ENCODE measurements at regions not wholly inside any gene's neighbourhood (a gene's known extent, or its start where the extent isn't known, plus 50 kb on each side); places are given as distances from the start of the nearest gene placed in this dataset.

DNA sequence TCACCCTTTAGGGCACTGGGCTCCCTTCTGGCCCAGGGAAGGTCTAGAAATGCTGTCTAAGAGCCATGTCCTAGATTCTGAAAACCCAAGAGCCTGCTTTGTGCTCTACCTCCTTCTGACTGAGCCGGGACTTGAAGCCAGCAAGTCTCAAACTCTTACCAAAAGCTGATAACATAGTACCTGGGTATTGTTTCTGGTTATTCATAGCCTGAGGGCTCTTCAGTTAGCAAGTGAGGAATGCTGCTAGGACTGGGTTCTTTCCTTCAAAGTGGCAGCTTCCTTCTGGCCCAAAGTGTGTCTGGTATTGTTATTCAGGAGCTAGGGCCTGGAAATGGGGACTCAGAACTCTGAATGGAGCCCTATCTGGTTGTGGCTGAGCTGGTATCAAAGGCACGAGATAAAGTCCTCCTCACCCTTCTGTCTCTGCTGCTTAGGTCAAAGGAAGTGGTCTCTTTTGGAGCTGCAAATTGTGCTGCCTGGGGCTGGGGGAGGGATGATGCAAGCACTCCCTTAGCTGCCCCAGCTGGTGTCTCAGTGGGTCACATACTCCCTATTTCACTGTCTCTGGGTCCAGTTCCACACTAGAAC is 696.0 kb upstream of the CCDC179 start:
- no peak for DNase-seq
- ChIA-PET CTCF (interaction anchor here (0.9 to 3.4 kb wide), 5 partner anchors 11 to 442 kb away, joined by 3 to 13 read pairs (median 4); no protein-coding TSS in a partner anchor), POLR2A (no interaction called here)

DNA sequence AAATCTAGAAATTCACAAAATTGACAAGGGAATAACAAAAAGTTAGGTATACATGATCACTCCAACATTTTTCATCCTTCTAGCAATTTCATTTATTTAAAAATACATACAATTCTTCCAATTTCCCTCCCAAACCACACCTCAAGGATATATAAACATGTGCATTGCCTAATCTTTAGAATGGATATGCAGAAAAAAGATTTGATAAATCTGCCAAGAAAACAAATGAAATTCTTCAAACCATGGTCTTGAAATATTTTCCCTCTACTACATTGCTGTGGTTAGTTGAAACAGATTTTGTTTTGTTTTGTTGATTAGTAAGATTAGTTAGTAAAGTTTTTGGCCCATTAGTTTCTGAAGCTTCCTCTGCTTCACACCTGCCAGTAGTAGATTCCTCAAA is 703.3 kb upstream of the CCDC179 start:
- ChIA-PET CTCF (no interaction called here), POLR2A (no interaction called here)
- H3K9me3 ChIP-seq (ENCODE audit: control extremely low read depth in 1 of 5, control insufficient read depth in 4 of 5, insufficient read depth in 2 of 5, low read depth in 1 of 5, low read length in 4 of 5): no peaks in the 10 kb centered on the region
- H3K36me3 ChIP-seq (ENCODE audit: control insufficient read depth in 4 of 4, insufficient read depth in 4 of 4, low read length in 3 of 4): no peaks in the 10 kb centered on the region
- H3K4me3 ChIP-seq (ENCODE audit: control insufficient read depth in 1 of 7, extremely low read depth in 1 of 7, insufficient read depth in 4 of 7, low read depth in 2 of 7, low read length in 6 of 7): no peak overlapping the region
- H3K27ac ChIP-seq (ENCODE audit: insufficient read depth in 1 of 2, low read depth in 1 of 2, low read length in 2 of 2, poor library complexity in 1 of 2, severe bottlenecking in 2 of 2): no peak overlapping the region
- H3K4me1 ChIP-seq (ENCODE audit: control extremely low read depth in 1 of 4, control insufficient read depth in 4 of 4, insufficient read depth in 4 of 4, low read length in 3 of 4): peaks cover 0 to 2% (median 0%) of the 10 kb centered on the region in 4 experiments
- H3K27me3 ChIP-seq (replicated peaks in 2 of 5; ENCODE audit: control insufficient read depth in 4 of 5, insufficient read depth in 5 of 5, low read length in 4 of 5): no peaks in the 10 kb centered on the region
- DNase-seq: no peak

More for the DNA sequence above, 696.0 kb upstream of the CCDC179 start:
- H3K4me3 ChIP-seq (ENCODE audit: control insufficient read depth in 1 of 7, extremely low read depth in 1 of 7, insufficient read depth in 4 of 7, low read depth in 2 of 7, low read length in 6 of 7): no peak overlapping the region
- 100% methylated on average over 1 of the region's 2 CpGs for WGBS (ENCODE audit: insufficient coverage)
- H3K36me3 ChIP-seq (ENCODE audit: control insufficient read depth in 4 of 4, insufficient read depth in 4 of 4, low read length in 3 of 4): no peaks in the 10 kb centered on the region
- no peaks in the 10 kb centered on the region for H3K9me3 ChIP-seq (ENCODE audit: control extremely low read depth in 1 of 5, control insufficient read depth in 4 of 5, insufficient read depth in 2 of 5, low read depth in 1 of 5, low read length in 4 of 5)
- H3K4me1 ChIP-seq (ENCODE audit: control extremely low read depth in 1 of 4, control insufficient read depth in 4 of 4, insufficient read depth in 4 of 4, low read length in 3 of 4): no peaks in the 10 kb centered on the region
- H3K27me3 ChIP-seq (replicated peaks in 2 of 5; ENCODE audit: control insufficient read depth in 4 of 5, insufficient read depth in 5 of 5, low read length in 4 of 5): no peaks in the 10 kb centered on the region
- H3K27ac ChIP-seq (ENCODE audit: insufficient read depth in 1 of 2, low read depth in 1 of 2, low read length in 2 of 2, poor library complexity in 1 of 2, severe bottlenecking in 2 of 2): no peak overlapping the region

DNA sequence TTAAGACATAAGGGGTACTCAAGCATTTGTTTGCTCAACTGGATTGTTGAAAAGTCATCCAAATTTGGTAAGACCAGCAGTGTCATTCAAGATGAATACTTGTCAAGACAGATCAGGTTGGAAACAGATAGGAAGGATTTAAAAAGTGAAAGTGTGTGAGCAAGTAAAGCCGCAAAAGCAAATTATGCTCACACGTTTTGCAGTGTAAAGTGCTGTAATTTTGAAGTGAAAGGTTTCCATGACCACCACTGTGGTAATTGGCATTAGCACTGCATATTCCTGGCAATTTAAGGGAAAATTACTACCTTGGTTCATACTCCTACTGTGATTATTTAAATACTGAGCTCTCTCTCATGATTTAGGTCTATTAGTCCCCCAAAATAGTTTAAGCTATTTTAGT is 704.1 kb upstream of the CCDC179 start:
- 95% methylated on average over 2 of the region's 2 CpGs for WGBS (ENCODE audit: insufficient coverage)
- Histone ChIP-seq H3K27me3 (replicated peaks in 2 of 5; ENCODE audit: control insufficient read depth in 4 of 5, insufficient read depth in 5 of 5, low read length in 4 of 5) (no peaks in the 10 kb centered on the region), H3K4me1 (ENCODE audit: control extremely low read depth in 1 of 4, control insufficient read depth in 4 of 4, insufficient read depth in 4 of 4, low read length in 3 of 4) (peaks cover 0 to 7% (median 2%) of the 10 kb centered on the region in 4 experiments), H3K9me3 (ENCODE audit: control extremely low read depth in 1 of 5, control insufficient read depth in 4 of 5, insufficient read depth in 2 of 5, low read depth in 1 of 5, low read length in 4 of 5) (no peaks in the 10 kb centered on the region), H3K27ac (ENCODE audit: insufficient read depth in 1 of 2, low read depth in 1 of 2, low read length in 2 of 2, poor library complexity in 1 of 2, severe bottlenecking in 2 of 2) (no peak overlapping the region), H3K4me3 (ENCODE audit: control insufficient read depth in 1 of 7, extremely low read depth in 1 of 7, insufficient read depth in 4 of 7, low read depth in 2 of 7, low read length in 6 of 7) (no peak overlapping the region), H3K36me3 (ENCODE audit: control insufficient read depth in 4 of 4, insufficient read depth in 4 of 4, low read length in 3 of 4) (no peaks in the 10 kb centered on the region)
- DNase-seq: no peak
- ChIA-PET POLR2A (no interaction called here), CTCF (no interaction called here)

DNA sequence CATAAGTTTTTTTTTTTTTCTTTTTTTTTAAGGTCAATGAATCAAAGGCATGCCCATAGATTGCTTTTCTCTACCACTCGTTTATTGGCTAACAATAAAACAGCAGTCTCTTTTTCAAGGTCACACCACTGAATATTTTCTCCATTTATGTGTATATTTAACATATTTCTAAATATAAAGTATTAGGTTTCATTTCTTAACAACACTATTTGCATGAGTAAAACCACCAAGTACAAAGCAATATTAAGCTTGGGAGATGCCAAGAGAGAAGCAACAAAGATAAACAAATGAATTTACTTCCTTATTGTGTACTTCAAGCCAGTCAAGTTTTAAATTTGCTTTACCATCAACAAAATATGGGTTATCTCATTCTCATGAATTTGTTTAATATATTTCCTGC is 708.9 kb upstream of the CCDC179 start:
- Histone ChIP-seq H3K4me1 (ENCODE audit: control extremely low read depth in 1 of 4, control insufficient read depth in 4 of 4, insufficient read depth in 4 of 4, low read length in 3 of 4) (peaks cover 0 to 8% (median 4%) of the 10 kb centered on the region in 4 experiments), H3K36me3 (ENCODE audit: control insufficient read depth in 4 of 4, insufficient read depth in 4 of 4, low read length in 3 of 4) (no peaks in the 10 kb centered on the region), H3K9me3 (ENCODE audit: control extremely low read depth in 1 of 5, control insufficient read depth in 4 of 5, insufficient read depth in 2 of 5, low read depth in 1 of 5, low read length in 4 of 5) (no peaks in the 10 kb centered on the region), H3K27ac (ENCODE audit: insufficient read depth in 1 of 2, low read depth in 1 of 2, low read length in 2 of 2, poor library complexity in 1 of 2, severe bottlenecking in 2 of 2) (peak overlapping the region in 1 of 2 experiments; percentile 58), H3K27me3 (replicated peaks in 2 of 5; ENCODE audit: control insufficient read depth in 4 of 5, insufficient read depth in 5 of 5, low read length in 4 of 5) (no peaks in the 10 kb centered on the region), H3K4me3 (ENCODE audit: control insufficient read depth in 1 of 7, extremely low read depth in 1 of 7, insufficient read depth in 4 of 7, low read depth in 2 of 7, low read length in 6 of 7) (no peak overlapping the region)
- ChIA-PET POLR2A (no interaction called here), CTCF (interaction anchor here (0.7 to 1.4 kb wide), 2 partner anchors 13 to 962 kb away, joined by 3 to 4 read pairs; no protein-coding TSS in a partner anchor)
- no CpG with 5 or more reads among the region's 1 CpG for WGBS (ENCODE audit: insufficient coverage)
- no peak for DNase-seq

DNA sequence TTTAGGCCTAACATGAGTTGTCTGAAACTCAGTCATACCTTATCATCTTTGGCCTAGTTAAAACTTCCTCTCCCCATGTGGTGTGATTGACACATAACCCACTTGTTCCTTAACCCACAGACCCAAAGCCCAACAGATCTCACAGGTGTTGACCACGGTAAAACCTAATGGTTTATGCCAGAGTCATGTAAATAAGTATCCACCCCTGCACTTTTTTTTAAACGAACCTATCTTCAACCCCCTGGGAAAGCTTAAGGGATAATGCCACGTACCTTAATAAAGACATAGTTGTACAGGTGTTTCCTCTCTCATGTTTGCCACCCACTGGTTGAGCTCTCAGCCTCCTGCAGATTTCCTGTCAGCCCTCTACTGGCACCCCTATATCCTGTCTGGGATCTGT is 709.3 kb upstream of the CCDC179 start:
- H3K4me3 ChIP-seq (ENCODE audit: control insufficient read depth in 1 of 7, extremely low read depth in 1 of 7, insufficient read depth in 4 of 7, low read depth in 2 of 7, low read length in 6 of 7): no peak overlapping the region
- no peaks in the 10 kb centered on the region for H3K36me3 ChIP-seq (ENCODE audit: control insufficient read depth in 4 of 4, insufficient read depth in 4 of 4, low read length in 3 of 4)
- H3K27ac ChIP-seq (ENCODE audit: insufficient read depth in 1 of 2, low read depth in 1 of 2, low read length in 2 of 2, poor library complexity in 1 of 2, severe bottlenecking in 2 of 2): peak overlapping the region in 1 of 2 experiments; percentile 58
- H3K4me1 ChIP-seq (ENCODE audit: control extremely low read depth in 1 of 4, control insufficient read depth in 4 of 4, insufficient read depth in 4 of 4, low read length in 3 of 4): peaks cover 0 to 8% (median 4%) of the 10 kb centered on the region in 4 experiments
- DNase-seq: peak in 2 of 3 donors; percentile 79 to 91
- H3K9me3 ChIP-seq (ENCODE audit: control extremely low read depth in 1 of 5, control insufficient read depth in 4 of 5, insufficient read depth in 2 of 5, low read depth in 1 of 5, low read length in 4 of 5): no peaks in the 10 kb centered on the region
- CTCF ChIA-PET: interaction anchor here (1.4 kb wide), 1 partner anchor 13 kb away, joined by 4 read pairs; no protein-coding TSS in a partner anchor
- H3K27me3 ChIP-seq (replicated peaks in 2 of 5; ENCODE audit: control insufficient read depth in 4 of 5, insufficient read depth in 5 of 5, low read length in 4 of 5): no peaks in the 10 kb centered on the region
- 7% methylated on average over 3 of the region's 3 CpGs for WGBS (ENCODE audit: insufficient coverage)
- POLR2A ChIA-PET: no interaction called here

DNA sequence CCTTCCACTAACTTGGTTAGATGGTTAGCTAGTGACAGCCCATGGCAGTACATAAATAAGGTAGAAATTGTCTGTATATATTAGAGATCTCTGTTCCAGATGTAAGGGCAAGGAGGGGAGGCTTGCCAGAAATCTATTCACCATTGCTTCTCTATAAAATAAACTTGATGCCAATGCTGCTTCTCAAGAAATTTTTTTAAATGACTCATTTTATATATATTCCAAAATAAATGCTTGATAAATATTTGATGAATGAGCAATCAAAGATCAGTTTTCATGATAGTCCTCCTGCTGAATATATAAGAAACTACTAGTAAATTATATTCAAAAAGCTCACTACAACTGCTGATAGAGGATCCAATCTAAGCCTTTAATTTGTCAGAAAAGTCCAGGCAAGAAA is 710.6 kb upstream of the CCDC179 start:
- CTCF ChIA-PET: interaction anchor here (1.4 kb wide), 1 partner anchor 14 kb away, joined by 4 read pairs; no protein-coding TSS in a partner anchor
- Histone ChIP-seq H3K9me3 (ENCODE audit: control extremely low read depth in 1 of 5, control insufficient read depth in 4 of 5, insufficient read depth in 2 of 5, low read depth in 1 of 5, low read length in 4 of 5) (no peaks in the 10 kb centered on the region), H3K36me3 (ENCODE audit: control insufficient read depth in 4 of 4, insufficient read depth in 4 of 4, low read length in 3 of 4) (no peaks in the 10 kb centered on the region), H3K27me3 (replicated peaks in 2 of 5; ENCODE audit: control insufficient read depth in 4 of 5, insufficient read depth in 5 of 5, low read length in 4 of 5) (no peaks in the 10 kb centered on the region), H3K27ac (ENCODE audit: insufficient read depth in 1 of 2, low read depth in 1 of 2, low read length in 2 of 2, poor library complexity in 1 of 2, severe bottlenecking in 2 of 2) (no peak overlapping the region), H3K4me3 (ENCODE audit: control insufficient read depth in 1 of 7, extremely low read depth in 1 of 7, insufficient read depth in 4 of 7, low read depth in 2 of 7, low read length in 6 of 7) (no peak overlapping the region), H3K4me1 (ENCODE audit: control extremely low read depth in 1 of 4, control insufficient read depth in 4 of 4, insufficient read depth in 4 of 4, low read length in 3 of 4) (peaks cover 0 to 8% (median 4%) of the 10 kb centered on the region in 4 experiments)
- DNase-seq: no peak
- POLR2A ChIA-PET: no interaction called here

DNA sequence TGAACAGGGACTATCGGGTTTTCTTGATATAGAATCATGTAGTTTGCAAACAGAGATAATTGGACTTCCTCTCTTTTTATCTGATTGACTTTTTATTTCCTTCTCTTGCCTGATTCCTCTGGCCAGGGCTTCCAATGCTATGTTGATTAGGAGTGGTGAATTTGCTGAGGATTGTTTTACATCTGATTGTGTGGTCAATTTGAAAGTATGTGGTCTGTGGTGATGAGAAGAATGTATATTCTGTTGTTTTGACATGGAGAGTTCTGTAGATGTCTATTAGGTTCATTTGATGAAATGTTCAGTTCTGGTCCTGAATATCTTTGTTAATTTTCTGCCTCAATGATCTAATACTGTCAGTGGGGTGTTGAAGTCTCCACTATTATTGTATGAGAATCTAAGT is 713.2 kb upstream of the CCDC179 start:
- POLR2A ChIA-PET: no interaction called here

More for the DNA sequence above, 713.2 kb upstream of the CCDC179 start:
- peaks cover 0 to 8% (median 4%) of the 10 kb centered on the region in 4 experiments for H3K4me1 ChIP-seq (ENCODE audit: control extremely low read depth in 1 of 4, control insufficient read depth in 4 of 4, insufficient read depth in 4 of 4, low read length in 3 of 4)
- H3K27ac ChIP-seq (ENCODE audit: insufficient read depth in 1 of 2, low read depth in 1 of 2, low read length in 2 of 2, poor library complexity in 1 of 2, severe bottlenecking in 2 of 2): no peak overlapping the region
- no peaks in the 10 kb centered on the region for H3K27me3 ChIP-seq (replicated peaks in 2 of 5; ENCODE audit: control insufficient read depth in 4 of 5, insufficient read depth in 5 of 5, low read length in 4 of 5)
- no peaks in the 10 kb centered on the region for H3K9me3 ChIP-seq (ENCODE audit: control extremely low read depth in 1 of 5, control insufficient read depth in 4 of 5, insufficient read depth in 2 of 5, low read depth in 1 of 5, low read length in 4 of 5)
- 60% methylated on average over 1 of the region's 1 CpG for WGBS (ENCODE audit: insufficient coverage)
- H3K4me3 ChIP-seq (ENCODE audit: control insufficient read depth in 1 of 7, extremely low read depth in 1 of 7, insufficient read depth in 4 of 7, low read depth in 2 of 7, low read length in 6 of 7): no peak overlapping the region
- peak in 1 of 3 donors; percentile 6 for DNase-seq
- no peaks in the 10 kb centered on the region for H3K36me3 ChIP-seq (ENCODE audit: control insufficient read depth in 4 of 4, insufficient read depth in 4 of 4, low read length in 3 of 4)
- CTCF ChIA-PET: interaction anchor here (0.9 kb wide), 1 partner anchor 188 kb away, joined by 3 read pairs; no protein-coding TSS in a partner anchor
